ENCODE measurements at regions not wholly inside any gene's neighbourhood (a gene's known extent, or its start where the extent isn't known, plus 50 kb on each side); places are given as distances from the start of the nearest gene placed in this dataset.

DNA sequence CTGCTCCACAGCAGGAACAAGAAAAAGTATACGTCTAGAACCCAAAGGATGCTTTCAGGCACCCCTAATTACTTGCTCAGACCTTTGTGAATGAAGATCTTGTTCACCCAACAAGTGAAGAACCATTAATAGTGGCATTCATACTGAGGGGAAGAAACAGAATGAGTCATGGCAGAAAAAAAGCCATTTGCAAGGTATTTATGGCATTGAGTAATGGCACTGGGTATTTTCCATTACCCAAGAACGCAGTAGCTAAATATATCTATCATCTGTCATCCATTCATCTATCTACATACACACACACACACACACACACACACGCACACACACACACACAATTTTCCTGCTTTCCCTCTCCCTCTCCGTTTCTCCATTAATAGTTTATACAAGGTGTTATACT is 56.4 kb upstream of the XIRP2 start:
- H3K9me3 Mint-ChIP-seq: peaks cover 2 to 15% (median 6%) of the 10 kb centered on the region in 6 donors
- no peak overlapping the region for H3K27ac Mint-ChIP-seq
- DNase-seq: no peak
- no peak overlapping the region for H3K4me3 Mint-ChIP-seq
- H3K27me3 Mint-ChIP-seq (ENCODE audit: low read depth in 3 of 3): no peaks in the 10 kb centered on the region
- H3K4me1 Mint-ChIP-seq: no peaks in the 10 kb centered on the region
- H3K36me3 Mint-ChIP-seq: no peaks in the 10 kb centered on the region

DNA sequence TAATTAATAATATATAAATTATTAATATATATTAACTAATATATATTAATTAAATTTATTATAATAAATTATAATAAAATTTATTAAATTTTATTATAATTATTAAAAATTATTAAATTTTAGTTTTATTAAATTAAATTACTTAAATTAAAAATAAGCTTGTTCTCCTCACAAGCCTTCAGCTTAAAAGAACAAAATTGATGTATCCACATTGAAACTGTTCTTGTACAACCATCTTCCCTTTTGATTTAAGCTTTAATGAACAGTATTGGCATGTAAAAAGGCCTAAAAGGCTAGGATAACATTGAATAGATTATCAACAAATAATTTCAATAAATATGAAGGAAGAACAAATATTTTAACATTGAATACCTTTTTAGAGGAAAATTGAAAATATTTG is 62.4 kb upstream of the XIRP2 start:
- Mint-ChIP-seq H3K27ac (no peak overlapping the region), H3K4me1 (no peaks in the 10 kb centered on the region)

DNA sequence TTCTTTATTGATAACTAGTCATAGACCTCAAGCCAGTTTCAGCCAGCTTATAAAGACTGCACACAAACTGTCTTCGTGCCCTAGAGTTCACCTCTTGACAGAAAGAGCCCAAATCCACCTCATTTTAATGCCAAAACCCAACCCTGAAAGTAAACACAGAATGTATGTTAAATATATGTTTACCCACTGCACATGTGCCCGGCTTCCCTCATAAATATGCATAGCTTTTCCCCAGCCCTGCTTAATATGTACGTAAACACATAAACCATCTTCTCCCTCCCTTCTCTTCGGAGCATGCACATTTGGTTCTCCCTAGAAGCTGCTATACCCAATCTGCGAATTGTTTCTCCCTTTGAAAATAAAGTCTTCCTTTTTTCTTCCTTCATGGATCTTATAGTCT is 73.9 kb upstream of the XIRP2 start:
- H3K36me3 Mint-ChIP-seq: no peaks in the 10 kb centered on the region

More for the DNA sequence above, 62.4 kb upstream of the XIRP2 start:
- no peak for DNase-seq
- Mint-ChIP-seq H3K27me3 (ENCODE audit: low read depth in 3 of 3) (peaks cover 0 to 2% (median 0%) of the 10 kb centered on the region in 3 donors), H3K9me3 (peaks cover 0 to 12% (median 5%) of the 10 kb centered on the region in 6 donors), H3K36me3 (no peaks in the 10 kb centered on the region), H3K4me3 (no peak overlapping the region)

DNA sequence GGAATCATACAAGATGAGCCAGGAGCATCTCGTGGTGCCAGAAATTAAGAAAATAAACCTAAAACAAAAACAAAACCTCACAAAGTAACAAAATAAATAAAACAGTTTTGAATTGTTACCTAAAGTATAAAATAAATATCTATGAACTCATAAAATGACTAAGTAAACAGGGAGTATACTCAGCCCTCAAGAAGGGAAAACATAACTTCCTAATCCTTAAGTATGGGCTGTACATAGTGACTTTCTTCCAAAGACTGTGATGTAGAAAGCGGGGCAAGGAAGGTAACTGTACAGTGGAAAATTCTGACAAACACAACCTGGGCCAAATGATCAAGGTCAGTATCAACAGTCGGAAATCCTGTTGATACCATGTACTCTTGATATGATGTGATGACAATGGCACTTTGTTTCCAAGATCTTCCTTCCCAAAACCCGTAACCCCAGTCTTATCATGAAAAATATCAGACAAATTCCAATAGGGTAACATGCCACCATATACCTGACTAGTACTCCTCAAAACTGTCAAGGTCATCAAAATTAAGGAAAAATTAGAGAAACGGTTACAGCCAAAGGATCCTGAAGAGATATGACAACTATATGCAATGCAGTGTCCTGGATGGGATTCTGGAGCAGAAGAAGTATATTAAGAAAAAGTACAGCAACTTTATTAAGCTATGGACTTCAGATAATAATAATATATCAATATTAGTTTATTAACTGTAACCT is 76.0 kb upstream of the XIRP2 start:
- Mint-ChIP-seq H3K36me3 (no peaks in the 10 kb centered on the region), H3K9me3 (peaks cover 6 to 36% (median 22%) of the 10 kb centered on the region in 6 donors), H3K27ac (no peak overlapping the region), H3K4me3 (no peak overlapping the region), H3K27me3 (ENCODE audit: low read depth in 3 of 3) (peaks cover 0 to 2% (median 0%) of the 10 kb centered on the region in 3 donors), H3K4me1 (no peaks in the 10 kb centered on the region)
- no peak for DNase-seq

More for the DNA sequence above, 73.9 kb upstream of the XIRP2 start:
- H3K27ac Mint-ChIP-seq: no peak overlapping the region
- no peak overlapping the region for H3K4me3 Mint-ChIP-seq
- H3K27me3 Mint-ChIP-seq (ENCODE audit: low read depth in 3 of 3): no peaks in the 10 kb centered on the region
- no peak for DNase-seq
- no peaks in the 10 kb centered on the region for H3K4me1 Mint-ChIP-seq
- peaks cover 6 to 22% (median 17%) of the 10 kb centered on the region in 6 donors for H3K9me3 Mint-ChIP-seq

DNA sequence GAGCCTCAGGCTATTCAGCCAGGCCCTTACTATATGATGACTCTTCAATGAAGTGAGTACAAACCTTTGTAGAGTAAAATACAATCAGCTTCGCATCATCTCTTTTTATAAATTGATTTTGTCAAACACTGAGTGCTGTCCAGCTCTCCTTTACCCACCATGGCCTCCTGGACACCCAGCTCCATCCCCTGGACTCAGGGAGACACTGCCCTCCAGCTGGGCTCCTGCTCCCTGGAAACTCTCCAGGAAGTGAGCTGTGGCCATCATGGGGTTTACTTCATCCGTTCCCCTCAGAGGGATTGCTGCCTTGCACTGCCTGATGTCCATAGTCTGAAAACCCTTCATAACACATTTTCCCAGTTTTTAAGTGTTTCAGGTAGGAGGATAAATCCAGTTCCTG is 82.5 kb upstream of the XIRP2 start:
- no peaks in the 10 kb centered on the region for H3K36me3 Mint-ChIP-seq
- peaks cover 0 to 5% of the 10 kb centered on the region in 2 donors for H3K4me1 Mint-ChIP-seq
- H3K27me3 Mint-ChIP-seq (ENCODE audit: low read depth in 3 of 3): peaks cover 0 to 2% (median under 1%) of the 10 kb centered on the region in 3 donors
- no peak for DNase-seq
- no peak overlapping the region for H3K27ac Mint-ChIP-seq
- no peak overlapping the region for H3K4me3 Mint-ChIP-seq
- peaks cover 3 to 30% (median 15%) of the 10 kb centered on the region in 6 donors for H3K9me3 Mint-ChIP-seq

DNA sequence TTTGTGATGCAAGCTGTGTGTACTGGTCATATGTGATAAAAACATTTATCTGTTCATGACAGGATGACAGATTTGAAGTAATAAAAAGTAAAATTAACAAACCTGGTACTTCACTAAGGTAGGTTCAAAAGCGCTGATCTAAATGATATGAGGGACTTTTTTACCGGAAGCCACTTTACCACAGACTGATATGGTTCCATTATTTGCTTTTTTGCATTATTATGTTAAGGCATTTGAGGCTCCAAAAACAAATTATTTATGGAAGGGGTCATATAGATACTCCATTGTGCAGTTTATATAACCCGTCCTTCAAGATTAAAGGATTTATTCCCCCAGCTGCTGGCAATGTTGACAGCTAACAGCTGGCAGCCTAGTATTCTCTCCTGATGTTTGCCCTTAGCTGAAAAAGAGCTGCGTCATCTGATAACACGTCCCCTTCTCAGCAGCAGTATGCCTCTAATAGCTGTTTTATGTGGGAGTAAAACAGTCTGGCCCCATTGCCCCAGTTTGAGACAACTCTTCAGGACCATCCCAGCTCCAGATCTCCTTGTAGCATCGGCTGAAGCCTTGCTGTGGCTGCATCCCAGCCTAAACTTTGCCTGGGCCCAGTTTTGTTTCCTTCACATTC is 84.8 kb upstream of the XIRP2 start:
- no peak overlapping the region for H3K27ac Mint-ChIP-seq
- peaks cover 3 to 30% (median 9%) of the 10 kb centered on the region in 6 donors for H3K9me3 Mint-ChIP-seq
- no peak overlapping the region for H3K4me3 Mint-ChIP-seq
- no peaks in the 10 kb centered on the region for H3K36me3 Mint-ChIP-seq
- peaks cover 0 to 5% of the 10 kb centered on the region in 2 donors for H3K4me1 Mint-ChIP-seq
- H3K27me3 Mint-ChIP-seq (ENCODE audit: low read depth in 3 of 3): peaks cover 0 to 3% (median 0%) of the 10 kb centered on the region in 3 donors
- no peak for DNase-seq

DNA sequence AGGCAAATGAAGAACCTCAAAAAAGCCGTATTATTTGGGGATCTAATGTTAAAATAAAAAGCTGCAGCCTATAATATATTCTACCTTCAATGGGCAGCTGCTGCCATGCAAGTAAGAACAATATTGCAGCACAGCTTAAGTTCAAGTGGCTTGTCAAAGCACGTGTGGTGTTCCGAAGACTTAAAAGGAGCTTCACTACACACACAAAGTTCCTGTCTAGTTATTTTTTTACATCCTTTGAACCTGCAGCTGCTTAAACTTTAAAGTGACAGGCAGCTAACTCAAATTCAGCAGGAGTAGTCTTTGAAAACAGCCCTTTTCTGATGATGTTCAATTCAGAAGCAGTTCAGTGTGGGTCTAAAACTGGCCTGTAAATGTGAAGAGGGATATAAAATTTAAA is 85.8 kb upstream of the XIRP2 start:
- Mint-ChIP-seq H3K4me1 (peaks cover 0 to 5% of the 10 kb centered on the region in 2 donors), H3K4me3 (no peak overlapping the region), H3K27me3 (ENCODE audit: low read depth in 3 of 3) (peaks cover 0 to 3% (median 0%) of the 10 kb centered on the region in 3 donors), H3K36me3 (no peaks in the 10 kb centered on the region), H3K27ac (no peak overlapping the region), H3K9me3 (peaks cover 1 to 30% (median 5%) of the 10 kb centered on the region in 6 donors)
- DNase-seq: no peak

DNA sequence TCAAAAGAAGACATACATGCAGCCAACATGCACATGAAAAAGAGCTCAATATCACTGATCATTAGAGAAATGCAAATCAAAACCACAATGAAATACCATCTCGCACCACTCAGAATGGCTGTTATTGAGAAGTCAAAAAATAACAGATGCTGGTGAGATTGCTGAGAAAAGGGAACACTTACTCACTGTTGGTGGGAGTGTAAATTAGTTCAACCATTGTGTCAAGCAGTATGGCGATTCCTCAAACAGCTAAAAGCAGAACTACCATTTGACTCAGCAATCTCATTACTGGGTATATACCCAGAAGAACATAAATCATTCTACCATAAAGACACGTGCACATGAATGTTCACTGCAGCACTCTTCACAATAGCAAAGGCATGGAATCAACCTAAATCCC is 95.5 kb upstream of the XIRP2 start:
- no peak for DNase-seq
- peaks cover 8 to 55% (median 19%) of the 10 kb centered on the region in 6 donors for H3K9me3 Mint-ChIP-seq
- no peak overlapping the region for H3K4me3 Mint-ChIP-seq
- H3K27me3 Mint-ChIP-seq (ENCODE audit: low read depth in 3 of 3): no peaks in the 10 kb centered on the region
- no peaks in the 10 kb centered on the region for H3K36me3 Mint-ChIP-seq
- no peak overlapping the region for H3K27ac Mint-ChIP-seq
- no peaks in the 10 kb centered on the region for H3K4me1 Mint-ChIP-seq

DNA sequence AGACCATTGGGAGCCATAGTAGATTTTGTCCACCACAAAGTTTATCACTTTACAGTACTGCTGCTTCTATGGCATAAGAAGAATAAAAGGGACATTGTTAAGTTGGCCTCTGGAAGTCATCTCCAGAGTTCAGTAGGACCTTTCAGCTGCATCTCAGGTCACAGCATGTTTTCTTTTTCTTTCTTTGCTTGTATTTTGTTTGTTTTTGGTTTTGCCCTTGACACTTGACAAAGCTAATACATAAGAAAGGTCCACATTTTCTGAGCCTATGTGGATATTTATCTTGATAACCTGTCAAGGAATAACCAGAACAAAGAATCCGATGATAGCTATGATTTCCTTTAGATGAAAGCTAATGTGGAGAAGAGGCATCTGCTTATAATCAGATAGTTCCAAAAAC is 101.6 kb upstream of the XIRP2 start:
- Mint-ChIP-seq H3K36me3 (no peaks in the 10 kb centered on the region), H3K4me1 (no peaks in the 10 kb centered on the region), H3K9me3 (peaks cover 13 to 40% (median 21%) of the 10 kb centered on the region in 6 donors), H3K4me3 (no peak overlapping the region), H3K27ac (no peak overlapping the region), H3K27me3 (ENCODE audit: low read depth in 3 of 3) (no peaks in the 10 kb centered on the region)
- no peak for DNase-seq

DNA sequence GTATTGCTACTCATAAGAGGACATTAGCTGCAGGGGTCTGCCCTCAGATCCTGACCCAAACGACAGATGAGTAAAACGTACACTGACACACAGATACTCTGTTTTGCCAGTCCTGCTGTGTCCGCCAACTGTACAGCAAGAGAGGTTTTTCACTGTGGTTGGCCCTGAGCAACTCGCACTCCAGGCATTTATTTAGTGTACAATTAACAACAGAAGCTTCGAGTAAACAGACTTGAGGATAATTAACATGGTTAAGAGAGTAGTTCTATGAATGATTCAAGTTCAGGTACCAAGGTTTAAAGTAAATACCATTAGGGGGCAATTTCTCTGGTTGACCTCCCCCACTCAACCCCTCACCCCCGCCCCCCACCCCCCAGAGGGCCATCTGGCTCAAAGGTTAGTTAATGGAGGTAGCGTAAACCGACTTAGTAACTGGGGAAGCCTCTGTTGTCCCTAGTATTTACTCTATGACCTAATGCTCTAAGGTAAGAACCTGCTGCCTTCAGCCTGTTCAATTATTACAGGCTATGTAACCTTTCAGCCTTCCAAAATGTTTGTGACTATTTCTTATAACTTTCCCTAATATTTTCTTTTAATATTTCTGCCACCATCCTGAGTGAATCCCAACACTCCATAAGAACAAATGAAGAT is 103.9 kb upstream of the XIRP2 start:
- Mint-ChIP-seq H3K4me1 (no peaks in the 10 kb centered on the region), H3K27ac (no peak overlapping the region), H3K4me3 (no peak overlapping the region), H3K36me3 (no peaks in the 10 kb centered on the region), H3K9me3 (peaks cover 0 to 25% (median 12%) of the 10 kb centered on the region in 6 donors), H3K27me3 (ENCODE audit: low read depth in 3 of 3) (no peaks in the 10 kb centered on the region)
- no peak for DNase-seq

DNA sequence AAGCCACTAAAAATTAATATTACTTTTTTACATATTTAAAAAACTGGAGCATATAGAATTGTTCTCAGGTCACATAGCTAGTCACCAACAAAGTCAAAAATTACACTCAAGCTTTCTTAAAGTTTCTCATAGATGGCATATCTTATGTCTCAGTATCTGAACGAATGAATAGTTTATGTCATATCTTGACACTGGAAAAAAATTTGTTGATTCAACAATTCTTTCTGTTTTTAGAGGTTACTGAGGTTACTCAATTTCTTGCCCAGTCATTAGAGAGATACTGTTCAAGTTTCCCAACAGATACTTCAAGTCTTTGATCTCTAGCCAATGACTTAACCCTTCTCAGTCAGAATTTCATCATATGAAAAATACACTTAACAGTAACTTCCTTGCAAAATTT is 113.1 kb upstream of the XIRP2 start:
- H3K4me3 Mint-ChIP-seq: no peak overlapping the region
- peaks cover 0 to 4% (median 0%) of the 10 kb centered on the region in 3 donors for H3K36me3 Mint-ChIP-seq
- no peaks in the 10 kb centered on the region for H3K4me1 Mint-ChIP-seq
- peaks cover 0 to 1% (median 1%) of the 10 kb centered on the region in 3 donors for H3K27me3 Mint-ChIP-seq (ENCODE audit: low read depth in 3 of 3)
- DNase-seq: no peak
- peaks cover 4 to 48% (median 8%) of the 10 kb centered on the region in 6 donors for H3K9me3 Mint-ChIP-seq
- no peak overlapping the region for H3K27ac Mint-ChIP-seq

DNA sequence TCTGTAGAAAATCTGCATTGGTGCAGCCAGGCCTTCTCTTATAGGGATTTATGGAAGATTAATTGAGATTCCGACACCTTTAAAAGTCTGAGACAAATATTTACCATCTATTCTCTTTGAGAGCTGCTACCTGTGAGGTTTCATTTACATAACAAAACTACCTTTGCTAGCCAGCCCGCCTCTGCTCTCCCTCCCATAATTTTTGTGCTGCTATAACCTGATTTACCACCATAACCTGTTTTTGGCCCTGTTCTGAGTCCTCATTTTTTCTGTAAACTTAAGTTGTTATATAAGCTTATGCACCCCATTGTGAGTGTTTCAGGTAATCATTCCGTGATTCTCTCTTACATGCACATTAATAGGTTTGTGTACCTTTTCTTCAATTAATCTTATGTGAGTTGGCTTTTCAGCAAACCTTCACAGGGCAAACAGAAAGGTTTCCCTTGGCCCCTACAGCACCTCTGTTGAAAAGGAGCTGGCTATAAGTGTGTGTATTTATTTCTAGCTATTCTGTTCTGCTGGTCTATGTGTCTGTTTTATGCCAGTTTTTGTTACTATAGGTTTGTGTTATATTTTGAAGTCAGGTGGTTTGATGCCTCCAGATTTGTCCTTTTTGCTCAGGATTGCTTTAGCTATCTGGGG is 114.9 kb upstream of the XIRP2 start:
- Mint-ChIP-seq H3K9me3 (peaks cover 13 to 43% (median 19%) of the 10 kb centered on the region in 6 donors), H3K4me1 (no peaks in the 10 kb centered on the region), H3K27me3 (ENCODE audit: low read depth in 3 of 3) (peaks cover 0 to 3% (median 1%) of the 10 kb centered on the region in 3 donors), H3K4me3 (no peak overlapping the region), H3K27ac (no peak overlapping the region), H3K36me3 (peaks cover 0 to 4% (median 0%) of the 10 kb centered on the region in 3 donors)
- DNase-seq: no peak

DNA sequence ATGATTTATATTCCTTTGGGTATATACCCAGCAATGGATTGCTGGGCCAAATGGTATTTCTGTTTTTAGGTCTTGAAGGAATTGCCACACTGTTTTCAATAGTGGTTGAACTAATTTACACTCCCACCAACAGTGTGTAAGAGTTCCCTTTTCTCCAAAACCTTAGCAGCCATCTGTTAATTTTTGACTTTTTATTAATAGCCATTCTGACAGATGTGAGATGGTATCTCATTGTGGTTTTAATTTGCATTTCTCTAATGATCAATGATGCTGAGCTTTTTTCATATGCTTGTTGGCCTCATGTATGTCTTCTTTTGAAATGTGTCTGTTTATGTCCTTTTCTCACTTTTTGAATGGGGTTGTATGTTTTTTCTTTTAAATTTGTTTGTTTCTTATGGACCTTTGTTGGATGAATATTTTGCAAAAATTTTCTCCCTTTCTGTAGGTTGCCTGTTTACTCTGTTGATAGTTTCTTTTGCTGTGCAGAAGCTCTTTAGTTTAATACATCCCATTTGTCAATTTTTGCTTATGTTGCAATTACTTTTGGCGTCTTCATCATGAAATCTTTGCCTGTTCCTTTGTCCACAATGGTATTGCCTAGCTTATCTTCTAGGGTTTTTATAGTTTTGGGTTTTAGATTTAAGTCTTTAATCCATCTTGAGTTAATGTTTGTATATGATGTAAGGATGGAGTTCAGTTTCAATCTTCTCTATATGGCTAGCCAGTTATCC is 119.7 kb upstream of the XIRP2 start:
- Mint-ChIP-seq H3K4me1 (no peaks in the 10 kb centered on the region), H3K36me3 (peaks cover 0 to 4% (median 0%) of the 10 kb centered on the region in 3 donors), H3K27ac (no peak overlapping the region), H3K27me3 (ENCODE audit: low read depth in 3 of 3) (peaks cover 0 to 3% (median 0%) of the 10 kb centered on the region in 3 donors), H3K9me3 (peaks cover 15 to 29% (median 20%) of the 10 kb centered on the region in 6 donors), H3K4me3 (no peak overlapping the region)
- DNase-seq: no peak

Data from immature natural killer cell (primary cell).